ENCODE measurements at regions not wholly inside any gene's neighbourhood (a gene's known extent, or its start where the extent isn't known, plus 50 kb on each side); places are given as distances from the start of the nearest gene placed in this dataset.

- no peak overlapping the region for H3K27ac Mint-ChIP-seq
- Histone ChIP-seq H3K27me3 (no peaks in the 10 kb centered on the region), H3K4me1 (no peaks in the 10 kb centered on the region), H3K9ac (no peak overlapping the region), H4K20me1 (ENCODE audit: low read depth) (no peaks in the 10 kb centered on the region), H3F3A (ENCODE audit: low read depth) (no peaks in the 10 kb centered on the region), H3K4me3 (no peak overlapping the region), H3K27ac (no peak overlapping the region), H2AFZ (replicated peaks) (no peak overlapping the region), H3K4me2 (no peak overlapping the region), H3K79me2 (ENCODE audit: low read depth) (no peaks in the 10 kb centered on the region), H3K9me3 (ENCODE audit: low read depth) (no peaks in the 10 kb centered on the region), H3K36me3 (no peaks in the 10 kb centered on the region)
- no peak overlapping the region for H3K4me3 Mint-ChIP-seq
- H3K36me3 Mint-ChIP-seq, result no peaks in the 10 kb centered on the region
- no peaks in the 10 kb centered on the region for H3K27me3 Mint-ChIP-seq (ENCODE audit: insufficient read depth, low read depth)
- no peak for DNase-seq (ENCODE audit: low spot score)
- TF ChIP-seq EZH2 (IDR thresholded peaks at IDR 0.05) (no peak), EZH2phosphoT487 (IDR thresholded peaks at IDR 0.05) (no peak), CTCF (IDR thresholded peaks at IDR 0.05) (no peak)
- H3K4me1 Mint-ChIP-seq, result no peaks in the 10 kb centered on the region
- H3K9me3 Mint-ChIP-seq, result no peaks in the 10 kb centered on the region
Measured at GRCh38 chr6:95135182-95135581, 442.2 kb upstream of the MANEA start.

- Mint-ChIP-seq H3K27me3 (ENCODE audit: insufficient read depth, low read depth) (no peaks in the 10 kb centered on the region), H3K27ac (no peak overlapping the region), H3K9me3 (no peaks in the 10 kb centered on the region), H3K4me1 (no peaks in the 10 kb centered on the region), H3K4me3 (no peak overlapping the region), H3K36me3 (no peaks in the 10 kb centered on the region)
- no peaks in the 10 kb centered on the region for H3K36me3 ChIP-seq
- no peaks in the 10 kb centered on the region for H3K4me1 ChIP-seq
- no peaks in the 10 kb centered on the region for H4K20me1 ChIP-seq (ENCODE audit: low read depth)
- H3K9me3 ChIP-seq (ENCODE audit: low read depth), result no peaks in the 10 kb centered on the region
- no peak overlapping the region for H3K27ac ChIP-seq
- H3K9ac ChIP-seq, result no peak overlapping the region
- no peak overlapping the region for H2AFZ ChIP-seq (replicated peaks)
- no peaks in the 10 kb centered on the region for H3K79me2 ChIP-seq (ENCODE audit: low read depth)
- TF ChIP-seq CTCF (IDR thresholded peaks at IDR 0.05), result no peak
- no peak for TF ChIP-seq EZH2 (IDR thresholded peaks at IDR 0.05)
- no peak for TF ChIP-seq EZH2phosphoT487 (IDR thresholded peaks at IDR 0.05)
- no peaks in the 10 kb centered on the region for H3F3A ChIP-seq (ENCODE audit: low read depth)
- H3K4me2 ChIP-seq, result no peak overlapping the region
- no peak overlapping the region for H3K4me3 ChIP-seq
- DNase-seq (ENCODE audit: low spot score), result no peak
- no peaks in the 10 kb centered on the region for H3K27me3 ChIP-seq
Measured at GRCh38 chr6:95142101-95142500, 435.2 kb upstream of the MANEA start.

GRCh38 chr6:95142661-95143335 is 434.5 kb upstream of the MANEA start:
- Mint-ChIP-seq H3K4me1 (no peaks in the 10 kb centered on the region), H3K4me3 (no peak overlapping the region), H3K27ac (no peak overlapping the region), H3K9me3 (no peaks in the 10 kb centered on the region), H3K27me3 (ENCODE audit: insufficient read depth, low read depth) (no peaks in the 10 kb centered on the region), H3K36me3 (no peaks in the 10 kb centered on the region)
- H3K27me3 ChIP-seq, result no peaks in the 10 kb centered on the region
- no peaks in the 10 kb centered on the region for H3F3A ChIP-seq (ENCODE audit: low read depth)
- no peaks in the 10 kb centered on the region for H3K36me3 ChIP-seq
- no peak overlapping the region for H2AFZ ChIP-seq (replicated peaks)
- no peaks in the 10 kb centered on the region for H4K20me1 ChIP-seq (ENCODE audit: low read depth)
- no peaks in the 10 kb centered on the region for H3K79me2 ChIP-seq (ENCODE audit: low read depth)
- no peak overlapping the region for H3K27ac ChIP-seq
- H3K4me2 ChIP-seq, result no peak overlapping the region
- no peak for DNase-seq (ENCODE audit: low spot score)
- H3K4me3 ChIP-seq, result no peak overlapping the region
- TF ChIP-seq EZH2 (IDR thresholded peaks at IDR 0.05) (no peak), EZH2phosphoT487 (IDR thresholded peaks at IDR 0.05) (no peak), CTCF (IDR thresholded peaks at IDR 0.05) (no peak)
- no peaks in the 10 kb centered on the region for H3K9me3 ChIP-seq (ENCODE audit: low read depth)
- H3K9ac ChIP-seq, result no peak overlapping the region
- no peaks in the 10 kb centered on the region for H3K4me1 ChIP-seq

All from neural progenitor cell (in vitro differentiated cells).